GM18873 (cell line): ENCODE measurements at regions not wholly inside any gene's neighbourhood (a gene's known extent, or its start where the extent isn't known, plus 50 kb on each side); places are given as distances from the start of the nearest gene placed in this dataset.
A peak's percentile ranks its signal among the peaks of the same experiment; 100 is the strongest.

Source experiments
- ATAC-seq: cut with Tn5 transposase; IDR thresholded peaks from one replicate; pipeline ENCODE4 v1.9.1; 2021; ENCODE audit warnings: mild to moderate bottlenecking, moderate library complexity, moderate number of reproducible peaks; ENCODE audit not compliant: unreplicated experiment, low FRiP score

DNA sequence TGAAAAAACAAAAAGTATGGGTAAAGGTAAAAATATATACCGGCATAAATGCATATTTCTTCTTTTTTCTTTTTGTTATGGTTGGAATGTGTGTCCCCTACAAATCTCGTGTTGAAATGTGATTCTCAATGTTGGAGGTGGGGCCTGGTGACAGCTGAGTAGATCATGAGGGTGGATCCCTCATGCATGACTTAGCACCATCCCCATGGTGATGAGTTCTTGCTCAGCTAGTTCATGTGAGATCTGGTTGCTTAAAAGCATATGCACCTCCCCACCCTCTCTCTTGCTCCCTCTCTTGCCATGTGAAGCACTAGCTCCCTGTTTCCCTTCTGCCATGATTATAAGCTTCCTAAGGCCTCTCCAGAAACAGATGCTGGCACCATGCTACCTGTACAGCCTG is 93.3 kb downstream of the HYCC1 start:
- no peak for ATAC-seq

DNA sequence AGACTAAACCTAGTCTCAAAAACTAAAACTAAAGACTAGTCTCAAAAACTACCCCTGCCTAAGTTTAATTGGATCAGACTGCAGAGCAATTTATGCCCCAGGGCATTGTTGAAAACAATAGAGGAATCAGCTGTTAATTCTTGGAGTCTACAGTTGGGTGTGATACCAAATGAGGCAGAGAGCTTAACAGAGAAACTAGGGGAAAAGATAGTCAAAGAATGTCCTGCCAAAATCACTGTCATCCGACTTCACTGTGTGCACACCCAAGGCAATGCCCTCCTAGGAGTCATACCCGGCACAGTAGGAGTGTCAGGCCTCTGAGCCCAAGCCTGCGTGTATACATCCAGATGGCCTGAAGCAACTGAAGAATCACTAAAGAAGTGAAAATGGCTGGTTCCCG is 90.5 kb upstream of the TOMM7 start:
- no peak for ATAC-seq

DNA sequence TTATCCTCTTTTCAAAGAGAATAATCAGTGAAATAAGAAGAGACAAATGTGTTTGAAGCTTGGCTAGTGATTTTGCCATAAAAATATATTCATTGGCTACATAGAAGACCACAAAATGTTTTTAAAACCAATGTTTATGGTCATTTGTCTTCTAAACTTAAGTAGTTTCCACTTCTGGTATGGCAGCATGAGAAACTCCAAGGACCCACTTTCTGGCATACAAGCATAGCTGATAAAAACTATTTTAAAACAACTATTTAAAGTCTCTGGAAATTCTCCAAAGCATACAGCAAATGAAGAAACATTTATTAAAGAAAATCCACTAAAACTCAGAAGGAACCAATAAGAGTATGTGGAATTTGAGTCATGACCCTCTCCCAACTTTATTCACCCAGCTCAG is 89.2 kb upstream of the TOMM7 start:
- no peak for ATAC-seq

DNA sequence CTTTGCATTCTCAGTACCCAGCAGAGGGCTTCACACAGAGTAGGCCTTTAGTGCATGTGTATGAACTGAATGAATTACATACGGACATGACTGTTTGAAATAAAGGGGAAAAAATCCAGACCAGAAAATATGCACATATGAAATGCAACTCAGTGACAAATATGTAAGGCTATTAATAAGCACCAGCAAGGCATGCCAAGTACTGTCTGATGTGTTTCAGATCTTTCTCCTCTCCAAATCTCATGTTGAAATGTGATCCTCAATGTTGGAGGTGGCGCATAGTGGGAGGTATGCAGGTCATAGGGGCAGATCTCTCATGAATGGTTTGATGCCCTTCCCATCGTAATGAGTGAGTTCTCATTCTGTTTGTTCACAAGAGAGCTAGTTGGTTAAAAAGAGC is 87.3 kb upstream of the TOMM7 start:
- no peak for ATAC-seq

DNA sequence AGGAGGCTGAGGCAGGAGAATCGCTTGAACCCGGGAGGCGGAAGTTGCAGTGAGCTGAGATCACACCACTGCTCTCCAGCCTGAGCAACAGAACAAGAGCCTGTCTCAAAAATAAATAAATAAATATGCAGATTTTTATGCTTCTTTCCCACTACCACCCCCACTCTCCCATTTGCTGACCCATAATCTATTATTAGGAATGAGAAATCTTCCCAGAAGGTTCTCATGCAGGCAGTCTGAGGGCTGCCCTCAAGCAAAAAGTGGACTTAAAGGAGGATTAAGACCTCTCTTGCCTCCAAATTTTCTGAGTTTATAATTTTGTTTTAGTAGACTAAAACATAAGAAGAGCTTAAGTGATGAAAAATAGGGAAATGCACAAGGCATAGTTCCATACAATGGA is 85.2 kb upstream of the TOMM7 start:
- ATAC-seq, result no peak

DNA sequence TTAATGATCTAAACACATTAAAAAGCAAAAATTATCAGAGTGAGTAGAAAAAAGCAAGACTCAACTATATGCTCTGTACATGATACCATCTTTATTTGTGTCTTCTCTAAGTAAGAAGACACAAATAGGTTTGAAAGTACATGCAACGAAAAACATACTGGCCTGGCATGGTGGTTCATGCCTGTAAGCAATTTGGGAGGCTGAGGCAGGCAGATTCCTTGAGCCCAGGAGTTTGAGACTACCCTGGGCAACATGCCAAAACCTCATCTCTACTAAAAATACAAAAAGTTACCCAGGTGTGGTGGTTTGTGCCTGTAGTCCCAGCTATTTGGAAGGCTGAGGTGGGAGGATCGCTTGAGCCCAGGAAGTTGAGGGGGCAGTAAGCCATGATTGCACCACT is 78.1 kb upstream of the TOMM7 start:
- ATAC-seq, result no peak

DNA sequence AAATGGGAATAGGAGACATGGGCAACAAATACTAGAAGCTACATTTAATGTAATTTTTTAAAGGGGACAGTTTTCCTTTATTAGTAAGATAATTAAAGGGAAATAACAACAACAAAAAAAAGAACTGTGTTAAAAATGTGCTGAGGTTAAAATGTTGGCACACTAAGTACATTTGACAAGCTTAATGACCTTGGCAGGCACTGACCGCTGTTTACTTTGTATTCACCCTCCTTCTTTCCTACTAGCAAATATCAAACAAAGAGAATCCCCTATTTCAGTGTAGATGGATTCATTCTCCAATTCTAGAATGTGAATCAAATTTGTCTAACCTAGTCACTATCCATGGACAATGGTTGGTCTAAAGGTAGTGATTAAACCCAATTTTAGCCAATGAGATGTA is 77.5 kb upstream of the TOMM7 start:
- ATAC-seq, result no peak

DNA sequence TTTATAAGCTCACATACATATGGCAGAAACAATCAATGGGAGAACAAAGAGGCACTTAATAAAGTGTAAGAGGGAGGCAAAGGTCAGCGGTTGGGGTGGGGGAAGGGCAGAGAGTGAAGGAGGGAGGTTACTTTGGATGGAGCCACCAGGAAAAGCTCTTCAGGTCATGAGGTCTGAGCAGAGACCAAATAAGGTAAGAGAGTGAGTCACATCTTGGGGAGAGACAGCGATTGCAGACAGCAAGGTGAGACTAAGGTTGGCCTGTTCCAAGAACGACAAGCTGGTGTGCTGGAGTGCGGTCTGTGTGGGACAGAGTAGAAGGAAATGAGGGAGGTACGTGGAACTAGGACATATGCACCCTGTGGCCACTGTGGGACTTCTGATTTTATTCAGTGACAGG is 74.3 kb upstream of the TOMM7 start:
- ATAC-seq, result no peak

DNA sequence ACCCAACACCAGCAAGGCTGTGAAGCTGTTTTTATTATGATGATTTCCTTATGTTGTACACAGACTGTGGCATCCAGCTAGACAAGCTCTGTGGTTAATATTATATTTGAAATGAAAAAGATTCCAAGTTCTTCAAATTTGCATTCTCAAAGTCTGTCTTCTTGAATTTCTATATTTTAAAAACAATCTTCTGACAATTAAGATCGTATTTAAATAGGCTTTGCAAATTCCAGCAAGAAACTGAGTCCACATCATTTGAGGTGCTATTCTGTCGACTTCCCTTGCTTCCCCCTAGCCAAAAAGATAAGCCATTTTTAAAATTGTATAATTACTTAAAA is 73.1 kb upstream of the TOMM7 start:
- ATAC-seq, result no peak

DNA sequence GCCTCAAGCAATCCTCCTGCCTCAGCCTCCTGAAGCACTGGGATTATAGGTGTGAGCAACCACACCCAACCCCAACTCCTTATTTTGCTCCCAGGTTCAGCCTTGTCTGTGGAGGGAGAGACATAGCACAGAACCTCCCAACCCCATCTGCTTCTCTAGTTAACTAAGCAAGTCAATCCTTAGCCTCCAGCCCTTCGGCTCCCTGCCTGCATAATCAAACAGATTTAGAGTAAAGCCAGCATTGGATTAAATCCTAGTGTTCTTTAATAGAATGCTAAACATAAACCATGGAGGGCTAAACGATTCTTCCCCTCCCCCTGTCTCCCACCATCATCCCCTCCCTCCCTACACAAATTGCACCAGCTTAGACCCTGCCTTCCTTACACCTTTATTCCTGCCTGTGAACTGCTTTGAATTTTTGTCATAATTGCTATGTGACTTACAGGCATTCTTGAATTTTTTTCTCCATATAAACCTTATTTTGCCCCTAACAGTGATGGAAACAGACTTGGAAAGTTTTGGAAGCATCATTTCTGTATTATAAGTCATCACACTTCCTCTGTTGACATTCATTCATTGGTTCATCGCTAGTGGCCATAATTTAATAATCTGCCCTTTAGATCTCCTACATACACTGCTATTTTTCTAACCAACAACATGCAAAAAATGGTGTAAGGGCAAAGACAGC is 72.6 kb upstream of the TOMM7 start:
- no peak for ATAC-seq

DNA sequence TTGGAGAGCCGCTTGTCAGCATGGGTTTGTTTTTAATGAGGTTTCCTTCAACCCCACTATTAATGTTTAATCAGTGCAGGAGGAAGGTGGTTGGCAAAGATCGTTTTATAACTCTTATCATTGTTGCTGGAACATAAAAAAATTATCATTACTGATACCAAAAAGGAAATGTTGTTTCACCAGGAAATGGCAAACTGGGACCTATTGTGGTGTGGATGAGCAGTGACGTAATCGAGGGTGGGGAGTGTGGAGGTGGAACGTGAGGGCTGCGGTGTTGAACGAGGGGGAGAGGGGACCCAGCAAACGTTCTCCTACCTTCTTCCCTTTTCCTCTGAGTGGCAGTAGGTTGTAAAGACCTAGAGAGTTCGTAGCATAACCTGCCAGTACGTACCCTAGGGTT is 71.9 kb upstream of the TOMM7 start:
- no peak for ATAC-seq

DNA sequence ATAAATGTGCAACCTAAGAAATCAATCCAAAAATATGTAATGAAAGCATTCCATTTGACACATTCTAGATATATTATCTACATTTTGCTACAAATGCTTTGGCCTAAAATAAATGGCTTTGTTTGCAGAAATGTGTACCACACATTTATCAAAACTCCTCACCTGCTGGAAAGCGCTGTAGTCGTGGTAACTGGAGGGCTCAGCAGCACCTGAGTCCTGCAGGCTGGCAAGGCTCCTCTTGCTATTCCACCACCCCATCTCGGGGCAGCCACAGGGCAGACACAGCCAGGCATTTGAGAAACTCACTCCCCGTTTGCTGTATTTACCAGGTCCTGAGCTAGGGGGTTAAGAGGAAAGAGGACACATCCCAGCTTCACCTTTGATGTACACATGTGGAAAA is 68.1 kb upstream of the TOMM7 start:
- no peak for ATAC-seq

DNA sequence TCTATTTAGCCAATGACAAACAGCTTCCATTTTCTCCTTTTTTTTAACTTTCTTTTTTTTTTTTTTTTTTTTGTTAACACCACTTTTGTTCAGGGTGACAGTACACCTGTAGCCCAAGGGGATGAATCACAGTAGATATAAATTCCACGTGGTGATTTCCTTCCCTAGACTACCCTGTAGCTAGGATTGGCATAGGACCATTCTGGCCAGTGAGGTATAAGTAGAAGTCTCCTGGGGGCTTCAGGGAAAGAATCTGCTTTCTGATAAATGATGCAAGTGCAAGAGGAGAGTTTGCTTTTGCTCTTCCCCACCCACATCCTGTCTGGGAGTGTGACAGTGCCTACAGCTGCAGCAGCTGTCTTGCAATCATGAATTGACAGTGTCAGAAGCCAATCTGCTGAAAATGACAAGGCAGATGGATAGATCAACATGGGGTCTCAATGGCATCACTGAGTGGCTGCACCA is 63.2 kb upstream of the TOMM7 start:
- ATAC-seq, result peak; percentile 89

DNA sequence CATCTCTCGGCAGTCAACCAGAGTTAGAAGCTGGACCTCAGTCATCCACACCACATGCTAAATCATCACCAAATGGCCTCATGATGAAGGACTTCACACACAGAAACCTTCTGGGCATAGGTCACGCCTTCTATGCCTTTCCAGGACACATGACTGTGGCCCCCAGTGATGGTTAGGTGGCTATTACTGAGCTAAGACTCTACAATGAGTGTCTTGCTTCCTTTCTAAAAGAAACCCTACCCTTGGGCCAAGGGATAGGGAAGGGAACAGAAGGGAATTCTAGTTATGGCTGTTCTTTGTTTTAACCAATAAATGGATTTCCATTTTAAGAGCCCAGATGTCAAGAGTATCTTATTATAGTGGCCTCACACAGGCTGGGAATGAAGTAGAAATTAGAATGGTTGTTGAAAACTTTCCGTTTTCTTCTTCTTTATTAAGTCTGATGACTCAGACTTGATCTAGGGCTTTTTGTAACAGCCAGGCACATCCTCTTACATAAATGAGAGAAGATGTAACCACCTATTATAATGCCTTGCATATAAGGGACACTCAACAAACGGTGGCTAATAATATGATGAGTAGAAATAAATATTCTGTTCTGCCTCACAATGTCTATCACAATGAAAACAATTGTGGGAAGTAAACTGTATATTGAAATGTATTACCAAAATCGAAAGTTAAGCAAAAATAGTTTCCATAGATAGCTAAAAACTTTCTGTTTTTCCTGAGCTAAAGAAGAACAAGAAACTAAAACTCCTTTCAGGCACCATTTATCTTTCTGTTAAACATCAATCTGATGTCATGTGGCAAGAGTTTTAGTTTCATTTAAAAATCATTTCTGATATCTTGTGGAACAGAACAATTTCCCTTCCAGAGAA is 62.5 kb upstream of the TOMM7 start:
- ATAC-seq, result peak; percentile 38

DNA sequence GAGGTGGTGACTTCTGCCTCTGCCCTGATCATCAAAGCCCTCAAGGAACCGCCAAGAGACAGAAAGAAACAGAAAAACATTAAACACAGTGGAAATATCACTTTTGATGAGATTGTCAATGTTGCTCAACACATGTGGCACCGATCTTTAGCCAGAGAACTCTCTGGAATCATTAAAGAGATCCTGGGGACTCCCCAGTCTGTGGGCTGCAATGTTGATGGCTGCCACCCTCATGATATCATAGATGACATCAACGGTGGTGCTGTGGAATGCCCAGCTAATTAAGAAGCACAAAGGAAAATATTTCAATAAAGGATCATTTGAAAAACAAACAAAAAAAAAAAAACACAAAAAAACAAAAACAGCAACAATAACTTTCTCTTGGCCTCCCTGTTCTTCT is 59.5 kb upstream of the TOMM7 start:
- no peak for ATAC-seq

DNA sequence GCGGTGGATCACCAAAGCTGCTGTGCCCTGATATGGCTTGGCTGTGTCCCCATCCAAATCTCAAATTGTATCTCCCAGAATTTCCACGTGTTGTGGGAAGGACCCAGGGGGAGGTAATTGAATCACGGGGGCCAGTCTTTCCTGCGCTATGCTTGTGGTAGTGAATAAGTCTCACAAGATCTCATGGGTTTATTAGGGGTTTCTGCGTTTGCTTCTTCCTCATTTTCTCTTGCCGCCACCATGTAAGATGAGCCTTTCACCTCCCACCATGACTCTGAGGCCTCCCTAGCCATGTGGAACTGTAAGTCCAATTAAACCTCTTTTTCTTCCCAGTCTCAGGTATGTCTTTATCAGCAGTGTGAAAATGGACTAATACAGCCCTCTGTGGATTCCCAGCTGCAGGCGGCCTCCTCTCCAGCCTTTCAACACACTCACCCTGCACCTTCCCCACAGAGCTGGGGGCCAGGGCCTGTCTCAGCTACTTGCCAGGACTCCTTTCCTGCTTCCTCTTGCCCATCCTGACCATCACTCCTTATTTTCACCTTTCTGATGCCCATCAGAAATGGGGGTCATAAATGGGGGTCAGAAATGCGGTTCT is 57.2 kb upstream of the TOMM7 start:
- no peak for ATAC-seq

DNA sequence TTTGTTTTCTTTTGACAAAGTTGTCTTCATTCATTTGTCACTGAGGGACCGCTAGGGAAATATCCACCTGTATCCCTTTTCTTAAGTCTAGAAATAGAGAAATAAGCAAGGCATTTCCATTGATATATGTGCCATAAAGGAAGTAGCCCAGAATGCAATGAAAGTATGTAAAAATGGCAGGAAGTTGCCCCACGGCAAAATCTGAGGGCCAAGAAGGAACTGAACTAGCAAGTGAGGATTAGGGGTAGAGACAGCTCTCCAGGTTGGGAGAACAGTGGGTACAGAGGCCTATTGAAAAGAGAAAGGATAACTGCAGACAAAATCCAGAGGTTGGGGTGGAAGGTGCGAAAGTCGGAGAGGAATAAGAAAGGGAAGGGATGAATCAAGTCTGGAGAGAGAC is 56.6 kb upstream of the TOMM7 start:
- ATAC-seq, result no peak

DNA sequence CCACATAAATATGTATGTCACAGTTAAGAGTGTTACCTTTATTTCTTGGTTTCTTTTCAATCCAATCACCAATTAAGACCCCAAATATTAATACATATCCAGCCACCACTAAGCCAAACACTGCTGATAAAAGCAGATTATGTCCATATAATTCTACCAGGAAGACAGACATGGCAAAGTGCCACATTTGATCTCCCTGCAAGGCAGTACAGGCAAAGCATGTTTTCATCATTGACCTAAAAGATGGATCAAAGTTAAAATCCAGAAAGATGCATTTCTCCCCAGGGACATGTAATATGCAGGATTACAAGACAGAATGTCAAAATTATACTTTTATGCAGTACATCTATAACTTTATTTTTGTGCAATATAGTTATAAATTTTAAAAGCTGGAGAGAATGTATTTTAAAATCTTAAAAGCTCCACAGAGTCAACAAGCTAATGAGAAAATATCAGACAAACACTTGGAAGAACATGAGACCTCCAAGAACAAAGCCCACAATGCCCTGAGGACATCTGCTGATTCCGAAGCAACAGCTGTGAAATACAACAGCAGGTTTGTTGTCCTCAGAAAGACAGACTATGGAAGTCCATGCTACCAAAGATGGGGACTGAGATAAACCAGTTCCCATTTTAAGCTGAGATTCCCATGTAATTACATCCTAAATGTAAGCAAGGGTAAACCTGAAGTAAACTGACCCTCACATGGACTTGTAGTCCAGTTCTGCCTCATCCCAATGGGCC is 54.5 kb upstream of the TOMM7 start:
- no peak for ATAC-seq

DNA sequence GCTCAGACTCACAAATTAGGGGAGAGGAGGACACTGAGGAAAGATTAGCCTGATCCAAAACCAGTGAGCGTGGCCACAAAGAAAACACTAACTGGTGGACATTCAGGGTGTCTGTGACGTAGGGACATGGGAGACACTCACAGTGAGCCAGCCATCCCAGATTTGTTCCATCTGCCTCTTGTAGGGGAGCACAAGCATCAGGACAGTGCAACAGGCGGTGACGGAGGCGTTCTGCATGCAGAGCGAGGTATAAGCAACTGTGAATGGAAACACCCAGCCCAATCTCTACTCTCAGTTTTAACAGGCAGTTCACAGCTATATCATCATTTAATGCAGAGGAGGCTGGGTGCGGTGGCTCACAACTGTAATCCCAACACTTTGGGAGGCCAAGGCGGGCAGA is 52.8 kb upstream of the TOMM7 start:
- ATAC-seq, result no peak

DNA sequence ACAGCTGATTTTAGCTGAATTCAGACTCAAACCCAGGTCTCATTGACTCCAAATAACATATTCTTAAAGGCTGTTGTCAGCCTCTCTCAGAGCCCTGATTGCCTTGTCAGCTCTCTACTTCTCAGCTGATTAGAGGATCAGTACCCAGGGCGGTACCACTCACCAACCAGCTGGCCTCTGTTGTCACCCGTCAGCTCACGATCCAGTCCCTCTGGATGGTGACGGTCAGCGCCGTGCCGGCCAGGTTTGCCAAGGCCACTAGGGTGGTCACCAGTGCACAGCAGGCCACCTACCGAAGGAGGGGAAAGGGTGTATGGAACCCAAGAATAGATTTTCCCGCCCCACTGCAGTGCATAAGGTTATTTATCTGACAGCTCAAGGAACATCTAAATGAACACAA is 52.3 kb upstream of the TOMM7 start:
- no peak for ATAC-seq
